Stimulated activated CD4-positive, alpha-beta T cell treated with anti-CD3 and anti-CD28 coated beads, Interleukin-4, amount 100 ng/mL, for 1 hour (primary cell): ENCODE measurements at regions not wholly inside any gene's neighbourhood (a gene's known extent, or its start where the extent isn't known, plus 50 kb on each side); places are given as distances from the start of the nearest gene placed in this dataset.
"Not testable (repeated sequence)": the region's sequence is repeated elsewhere in the genome, so short reads cannot be mapped to it uniquely, and the experiment has no call there.

Experiments used
- DNase-seq: peaks from one replicate; pipeline ENCODE4 v3.0.0-alpha.2; 2020

DNA sequence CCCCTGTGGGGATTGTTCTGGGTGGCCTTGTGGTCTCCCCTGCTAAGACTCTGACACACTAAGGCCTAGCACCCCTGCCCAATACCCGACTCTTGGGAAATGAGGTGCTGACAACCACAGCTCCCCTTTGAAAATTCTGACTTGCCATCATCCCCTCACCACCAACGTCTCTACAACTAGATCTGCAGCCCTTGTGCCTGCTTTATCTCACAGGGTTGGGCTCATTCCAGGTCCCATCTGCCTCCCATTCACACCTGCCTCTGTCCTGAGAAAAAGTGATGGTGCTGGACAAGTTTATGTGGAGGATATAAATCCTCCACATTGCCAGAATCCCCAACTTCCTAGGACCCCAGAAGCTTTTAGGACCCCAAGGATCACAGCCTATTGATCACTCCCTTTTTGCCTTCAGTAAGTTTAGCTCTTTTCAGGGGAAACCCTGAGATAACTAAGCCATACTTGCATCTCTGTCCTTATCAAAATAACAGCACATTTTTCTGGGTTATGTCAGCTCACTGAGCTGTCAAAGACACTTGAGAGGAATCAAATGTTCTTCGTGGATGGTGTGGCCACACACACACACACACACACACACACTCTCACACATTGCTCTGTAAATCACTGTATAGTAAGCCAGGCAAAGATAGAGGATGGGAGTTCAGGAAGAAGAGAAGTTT, 136.8 kb upstream of the CES5A start:
- DNase-seq, result no peak

DNA sequence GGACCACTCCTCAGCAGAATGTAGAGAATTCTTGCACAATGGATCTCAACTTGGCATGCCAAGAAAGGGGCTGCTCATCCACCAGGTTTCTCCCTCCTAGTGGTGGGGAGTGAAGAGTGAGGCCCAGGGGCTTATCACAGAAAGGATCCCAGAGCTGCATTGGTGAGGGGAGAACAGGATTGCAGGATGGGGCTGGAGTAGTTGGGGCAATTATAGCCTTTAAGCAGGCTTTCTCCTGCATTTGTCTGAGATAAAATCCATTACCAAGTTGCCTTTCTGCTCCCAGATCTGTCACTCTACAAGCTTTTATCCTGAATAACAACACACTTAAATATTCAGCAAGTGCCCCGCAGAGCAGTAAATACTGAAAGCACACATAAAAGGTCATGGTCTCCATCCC, 130.8 kb upstream of the CES5A start:
- no peak for DNase-seq

DNA sequence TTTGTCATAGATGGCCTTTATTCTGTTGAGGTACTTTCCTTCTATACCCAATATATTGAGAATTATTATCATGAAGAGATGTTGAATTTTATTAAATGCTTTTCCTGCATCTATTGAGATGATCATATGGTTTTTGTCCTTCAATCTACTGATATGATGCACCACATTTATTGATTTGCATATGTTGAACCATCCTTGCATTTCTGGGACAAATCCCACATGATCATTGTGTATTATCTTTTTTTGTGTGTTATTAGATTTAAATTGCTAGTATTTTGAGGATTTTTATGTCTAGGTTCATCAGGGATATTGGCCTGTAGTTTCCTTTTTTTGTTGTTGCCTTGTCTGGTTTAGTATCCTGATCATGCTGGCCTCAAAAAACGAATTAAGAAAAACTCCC, 124.5 kb upstream of the CES5A start:
- no peak for DNase-seq

DNA sequence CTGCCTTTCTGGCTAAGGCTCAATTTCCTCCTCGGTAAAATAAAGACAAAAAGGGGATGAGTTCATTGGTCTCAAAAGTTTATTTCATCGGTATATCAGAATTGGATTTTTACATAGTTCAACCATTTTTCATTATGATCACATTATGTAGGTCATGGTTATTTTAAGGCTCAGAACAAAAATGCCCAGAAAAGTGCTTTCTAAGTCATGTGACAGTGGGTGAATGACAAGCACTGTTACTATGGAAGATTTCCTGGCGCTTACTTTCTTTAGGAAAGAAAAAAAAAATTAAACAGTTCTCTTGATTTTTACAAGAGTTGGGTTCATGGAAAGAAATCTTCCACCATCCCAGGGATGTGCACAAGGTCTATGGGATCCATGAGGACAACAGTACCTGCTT, 117.9 kb upstream of the CES5A start:
- no peak for DNase-seq

DNA sequence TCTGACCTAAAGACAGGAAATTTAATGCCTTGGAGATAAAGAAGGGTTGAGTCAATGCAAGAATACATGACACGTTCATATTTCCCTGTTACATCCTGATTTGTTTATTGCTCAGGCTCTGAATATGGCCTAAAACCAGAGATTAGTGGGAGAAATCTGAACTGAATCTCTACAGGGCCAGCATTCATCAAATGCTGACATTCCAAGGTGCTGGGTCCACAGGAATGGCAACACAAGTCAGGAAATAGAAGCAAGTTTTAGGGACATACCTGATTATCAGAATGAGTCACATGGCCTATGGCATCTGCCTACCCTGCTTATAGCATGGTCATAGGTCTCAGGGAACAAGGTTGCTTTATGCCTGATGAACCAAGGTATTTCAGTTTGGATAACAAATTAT, 117.4 kb upstream of the CES5A start:
- no peak for DNase-seq

DNA sequence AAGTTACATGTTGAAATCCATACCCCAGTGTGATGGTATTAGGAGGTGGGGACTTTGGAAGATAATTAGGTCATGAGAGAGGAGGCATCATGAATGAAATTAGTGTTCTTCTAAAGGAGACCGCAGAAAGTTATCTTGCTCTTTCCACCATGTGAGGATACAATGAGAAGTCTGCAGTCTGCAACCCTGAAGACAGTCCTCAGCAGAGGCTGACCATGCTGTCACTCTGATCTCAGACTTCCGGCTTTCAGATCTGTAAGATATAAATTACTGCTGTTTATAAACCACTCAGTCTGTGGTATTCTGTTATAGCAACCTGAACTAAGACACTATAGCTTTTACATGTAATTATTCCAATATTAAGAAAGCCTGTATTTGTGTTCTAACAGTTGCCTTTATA, 116.7 kb upstream of the CES5A start:
- DNase-seq, result no peak

DNA sequence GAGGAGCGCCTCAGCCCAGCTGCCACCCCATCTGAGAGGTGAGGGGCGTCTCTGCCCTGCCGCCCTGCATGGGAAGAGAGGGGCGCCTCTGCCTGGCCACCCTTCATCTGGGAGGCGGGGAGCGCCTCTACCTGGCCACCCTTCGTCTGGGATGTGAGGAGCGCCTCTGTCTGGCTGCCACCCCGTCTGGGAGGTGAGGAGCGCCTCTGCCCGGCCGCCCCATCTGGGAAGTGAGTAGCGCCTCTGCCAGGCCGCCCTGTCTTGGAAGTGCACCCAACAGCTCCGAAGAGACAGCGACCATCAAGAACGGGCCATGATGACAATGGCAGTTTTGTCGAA, 114.4 kb upstream of the CES5A start:
- no peak for DNase-seq

DNA sequence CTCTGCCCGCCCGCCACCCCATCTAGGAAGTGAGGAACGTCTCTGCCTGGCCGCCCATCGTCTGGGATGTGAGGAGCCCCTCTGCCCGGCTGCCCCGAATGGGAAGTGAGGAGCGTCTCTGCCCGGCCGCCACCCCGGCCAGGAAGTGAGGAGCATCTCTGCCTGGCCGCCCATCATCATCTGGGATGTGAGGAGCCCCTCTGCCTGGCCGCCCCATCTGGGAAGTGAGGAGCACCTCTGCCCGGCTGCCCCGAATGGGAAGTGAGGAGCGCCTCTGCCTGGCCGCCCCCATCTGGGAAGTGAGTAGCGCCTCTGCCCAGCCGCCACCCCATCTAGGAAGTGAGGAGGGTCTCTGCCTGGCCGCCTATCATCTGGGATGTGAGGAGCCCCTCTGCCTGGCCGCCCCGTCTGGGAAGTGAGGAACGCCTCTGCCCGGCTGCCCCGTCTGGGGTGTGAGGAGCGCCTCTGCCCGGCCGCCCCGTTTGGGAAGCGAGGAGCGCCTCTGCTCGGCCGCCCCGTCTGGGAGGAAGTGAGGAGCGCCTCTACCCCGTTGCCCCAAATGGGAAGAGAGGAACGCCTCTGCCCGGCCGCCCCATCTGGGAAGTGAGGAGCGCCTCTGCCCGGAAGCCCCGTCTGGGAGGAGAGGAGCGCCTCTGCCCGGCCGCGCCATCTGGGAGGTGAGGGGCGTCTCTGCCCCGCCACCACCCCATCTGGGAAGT, 113.8 kb upstream of the CES5A start:
- not testable (repeated sequence) for DNase-seq

DNA sequence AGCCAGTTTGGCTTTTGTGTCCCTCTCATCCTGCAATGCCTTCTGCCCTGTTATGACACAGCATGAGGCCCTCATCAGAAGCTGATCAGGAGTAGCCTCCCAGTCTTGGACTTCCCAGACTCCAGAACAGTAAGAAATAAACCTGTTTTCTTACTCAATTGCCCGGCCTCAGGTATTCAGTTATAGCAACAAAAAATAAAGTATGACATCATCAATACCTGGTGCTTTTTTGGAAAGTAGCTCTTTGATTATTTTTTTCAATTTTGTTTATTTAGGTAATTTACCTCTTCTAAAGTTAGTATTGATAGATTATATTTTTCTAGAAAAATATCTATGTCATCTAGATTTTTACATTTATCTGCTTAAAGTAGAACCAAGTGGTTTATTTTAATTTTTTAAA, 112.8 kb upstream of the CES5A start:
- DNase-seq, result no peak

DNA sequence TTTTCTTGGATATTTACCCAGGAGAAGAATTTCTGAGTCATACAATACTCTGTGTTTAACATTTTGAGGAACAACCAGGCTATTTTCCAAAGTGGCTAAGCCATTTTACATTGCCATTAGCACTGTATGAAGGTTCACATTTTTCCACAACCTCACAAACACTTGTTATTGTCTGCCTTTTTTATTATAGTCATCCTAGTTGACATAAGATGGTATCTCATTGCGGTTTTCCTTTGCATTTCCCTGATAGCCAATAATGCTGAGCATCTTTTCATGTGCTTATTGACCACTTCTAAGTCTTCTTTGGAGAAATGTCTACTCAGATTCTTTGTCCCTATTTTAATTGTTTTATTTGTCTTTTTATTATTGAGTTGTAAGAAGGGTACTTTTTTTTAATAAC, 107.4 kb upstream of the CES5A start:
- DNase-seq, result no peak

DNA sequence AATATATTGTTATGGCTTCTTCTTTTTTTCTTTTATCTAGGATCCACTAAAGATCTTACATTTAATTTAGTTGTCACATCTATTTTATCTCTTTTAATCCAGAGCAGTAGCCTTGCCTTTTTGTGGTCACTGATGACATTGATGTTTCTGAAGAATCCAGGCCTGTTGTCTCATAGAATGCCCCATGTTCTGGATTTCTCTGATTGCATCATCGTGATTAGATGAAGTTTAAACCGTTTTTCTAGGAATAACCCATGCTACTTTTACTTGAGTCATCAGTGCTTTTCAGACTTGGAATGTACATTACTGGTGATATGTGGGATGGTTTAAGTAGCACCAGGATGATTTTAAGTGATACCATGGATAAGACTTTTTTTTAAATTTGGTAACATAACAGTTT, 106.4 kb upstream of the CES5A start:
- DNase-seq, result no peak

DNA sequence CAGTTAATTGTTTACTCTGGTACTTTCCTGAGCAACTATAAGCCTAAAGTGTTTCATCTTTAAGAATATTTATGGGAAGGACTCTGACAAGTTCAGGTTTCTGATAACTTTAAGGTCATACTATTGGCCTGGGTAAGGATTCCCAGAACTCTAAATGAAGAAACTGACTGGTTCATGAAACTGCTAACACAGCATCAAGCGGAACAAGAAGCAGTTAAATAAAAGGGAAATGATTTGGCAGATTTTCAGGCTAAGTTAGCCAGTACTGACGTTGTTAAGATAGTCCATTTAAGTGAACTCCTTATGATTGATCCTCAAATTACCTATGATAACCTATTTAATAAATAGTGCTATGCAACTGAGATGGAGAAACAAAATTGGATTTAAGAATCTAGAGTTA, 101.6 kb upstream of the CES5A start:
- DNase-seq, result no peak

DNA sequence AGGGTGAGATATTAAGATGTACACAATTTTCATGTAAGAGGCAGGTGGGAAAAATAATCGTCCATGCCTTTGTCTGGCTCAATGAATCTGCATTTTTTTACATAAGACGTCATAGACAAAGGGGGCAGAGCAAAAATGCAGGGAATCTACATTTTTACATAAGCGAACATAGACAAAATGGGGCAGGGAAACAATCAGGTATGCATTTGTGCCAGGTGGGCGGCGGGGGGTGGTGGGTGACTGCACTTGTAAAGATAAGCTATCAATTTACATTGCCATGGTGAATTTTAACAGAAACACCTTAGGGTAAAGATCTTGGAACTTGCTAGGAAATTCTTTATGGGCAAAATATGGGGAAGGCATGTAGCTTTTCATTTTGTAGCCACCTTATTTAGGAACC, 96.3 kb upstream of the CES5A start:
- DNase-seq, result no peak

DNA sequence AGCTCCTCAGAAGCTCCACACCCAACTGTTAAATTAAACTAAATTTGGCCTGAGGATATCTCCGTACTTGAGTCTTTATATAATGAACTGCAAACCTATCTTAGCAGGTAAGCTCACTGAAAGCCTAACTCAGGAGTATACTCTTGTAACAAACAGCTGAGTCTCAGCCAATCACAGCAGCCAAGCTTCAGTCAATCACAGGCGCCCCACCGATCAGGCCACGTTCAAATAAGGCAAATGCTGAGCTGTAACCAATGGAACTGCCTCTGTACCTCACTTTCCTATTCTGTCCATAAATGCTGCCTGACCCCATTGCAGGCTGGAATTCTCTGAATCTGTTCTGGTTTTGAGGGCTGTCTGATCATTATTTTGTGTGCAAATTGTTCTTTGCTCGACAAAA, 93.0 kb upstream of the CES5A start:
- DNase-seq, result no peak

DNA sequence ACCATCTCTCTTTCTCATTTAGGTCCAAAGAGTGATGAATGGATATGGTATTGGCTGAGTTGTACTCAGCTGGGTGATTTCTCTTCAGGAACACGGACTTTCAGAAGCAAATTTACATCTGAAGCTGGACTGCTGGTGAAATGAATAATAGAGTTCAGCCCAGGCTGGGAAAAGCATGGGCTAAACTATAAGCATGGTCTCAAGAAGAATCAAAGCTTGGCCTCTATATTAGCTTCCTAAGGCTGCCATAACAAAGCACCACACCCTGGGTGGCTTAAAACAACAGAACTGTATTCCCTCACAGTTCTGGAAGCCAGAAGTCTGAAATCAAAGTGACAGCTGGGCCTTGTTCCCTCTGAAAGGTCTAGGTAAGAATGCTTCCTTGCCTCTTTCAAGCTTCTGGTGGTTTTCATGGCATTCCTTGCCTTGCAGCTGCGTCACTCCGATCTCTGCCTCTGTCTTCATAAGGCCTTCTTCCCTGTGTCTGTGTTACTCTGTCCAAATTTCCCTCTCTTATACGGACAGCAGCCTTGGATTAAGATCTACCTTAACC, 89.8 kb upstream of the CES5A start:
- DNase-seq, result no peak

DNA sequence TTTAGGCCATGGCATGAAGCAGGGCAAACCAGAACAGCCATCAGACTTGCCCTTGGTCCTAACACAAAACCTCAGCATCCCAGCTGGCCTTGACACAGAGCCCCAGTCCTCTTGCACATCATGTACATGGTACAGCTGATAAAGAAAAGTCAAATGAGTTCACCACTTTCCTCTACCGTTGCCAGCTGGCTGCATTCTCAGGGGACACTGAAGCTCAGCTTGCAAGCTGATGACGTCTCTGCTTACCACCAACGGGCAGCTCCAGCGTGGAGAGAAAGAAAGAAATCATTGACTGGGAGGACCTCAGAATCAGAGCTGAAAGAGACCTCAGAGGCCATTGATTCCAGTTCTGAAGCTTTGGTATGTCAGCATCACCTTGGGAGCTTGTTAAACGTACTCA, 80.7 kb upstream of the CES5A start:
- DNase-seq, result no peak

DNA sequence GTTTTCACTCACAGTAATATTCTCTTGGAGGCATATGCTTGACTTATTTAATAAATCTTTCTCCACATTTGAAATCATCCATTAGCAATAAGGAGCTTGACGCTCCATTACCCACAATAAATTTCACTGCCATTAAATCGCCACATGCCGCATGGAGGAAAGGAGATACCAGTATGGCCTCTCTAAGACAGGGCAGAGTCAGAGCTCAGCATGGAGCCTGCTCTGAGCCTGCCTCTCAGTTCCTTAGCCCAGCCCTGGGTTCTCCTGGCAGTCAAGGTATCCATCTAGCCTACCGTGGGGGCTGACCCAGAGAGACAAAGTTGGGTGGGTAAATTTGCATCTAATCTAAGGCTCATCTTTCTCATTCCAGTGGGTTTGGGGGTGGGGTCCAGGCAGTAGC, 80.3 kb upstream of the CES5A start:
- DNase-seq, result no peak

DNA sequence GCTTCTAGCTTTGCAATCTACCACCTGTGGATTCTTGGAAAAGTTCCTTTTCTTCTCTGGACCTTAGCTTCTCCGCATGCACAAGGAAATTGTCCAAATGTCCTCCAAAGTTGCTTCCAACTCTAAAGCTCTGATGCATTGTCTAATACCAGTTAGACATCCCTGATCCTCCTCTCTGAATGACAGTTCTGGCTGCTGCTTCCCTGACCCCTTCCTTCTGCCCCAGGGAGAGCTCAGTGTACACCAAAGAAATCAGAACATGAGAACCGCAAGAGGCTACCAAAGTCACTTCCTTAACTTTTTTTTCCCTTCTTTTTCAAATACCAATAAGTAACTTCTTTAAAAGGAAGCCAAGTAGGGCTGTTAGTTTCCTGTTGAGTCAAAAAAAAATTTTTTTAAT, 79.7 kb upstream of the CES5A start:
- no peak for DNase-seq

DNA sequence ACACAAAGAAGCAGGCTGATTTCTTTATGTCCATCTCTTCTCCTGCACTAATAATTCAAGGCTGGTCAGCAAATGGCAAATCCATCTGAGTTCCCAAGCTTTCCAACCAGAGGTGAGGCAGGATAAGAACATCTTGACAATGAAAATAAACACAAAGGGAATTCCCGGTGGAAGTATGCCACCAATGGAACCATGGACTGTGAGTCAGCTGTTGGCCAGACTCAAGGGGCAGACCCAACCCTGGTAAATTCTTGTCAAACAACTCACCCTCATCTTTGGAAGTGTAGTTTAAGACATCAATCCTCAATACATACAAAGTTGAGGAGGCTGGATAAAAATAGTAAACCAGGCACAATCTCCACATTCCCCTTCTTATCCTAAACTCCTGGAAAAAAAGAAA, 74.3 kb upstream of the CES5A start:
- DNase-seq, result no peak

DNA sequence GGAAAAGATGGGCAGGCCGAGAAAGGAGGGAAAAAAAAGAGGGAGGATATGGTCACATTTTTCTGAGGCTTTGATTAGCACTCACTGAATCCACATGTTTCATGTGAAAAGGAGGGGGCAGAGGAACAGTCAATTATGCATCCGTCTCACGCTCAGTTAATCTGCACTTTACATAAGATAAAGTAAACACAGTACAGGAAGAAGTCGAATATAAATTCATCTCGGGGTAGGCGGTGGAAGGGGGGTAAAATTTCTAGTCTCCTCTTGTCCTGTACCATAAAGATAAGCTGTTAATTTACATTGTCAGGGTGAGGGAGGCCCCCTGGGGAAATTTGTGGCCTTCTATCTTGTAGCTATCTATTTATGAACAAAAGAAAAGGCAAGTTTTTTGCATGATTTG, 73.1 kb upstream of the CES5A start:
- no peak for DNase-seq

DNA sequence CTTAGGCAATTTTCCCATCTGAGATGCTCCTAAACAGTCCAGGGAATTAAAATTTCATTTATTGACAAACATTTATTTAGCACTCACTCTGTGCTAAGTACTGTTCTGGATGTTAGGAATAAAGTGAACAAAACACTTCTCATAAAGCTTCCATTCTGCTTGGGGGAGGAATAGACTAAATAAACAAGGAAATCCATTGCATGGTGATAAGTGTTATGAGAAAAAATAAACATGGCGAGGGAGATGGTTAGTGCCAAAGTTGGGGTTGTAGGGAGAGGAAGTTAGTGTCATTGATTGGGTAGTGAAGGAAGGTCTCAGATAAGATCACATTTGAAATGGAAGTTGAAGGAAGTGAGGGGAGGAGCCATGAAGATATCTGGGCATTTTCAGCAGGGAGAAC, 72.2 kb upstream of the CES5A start:
- DNase-seq, result no peak

DNA sequence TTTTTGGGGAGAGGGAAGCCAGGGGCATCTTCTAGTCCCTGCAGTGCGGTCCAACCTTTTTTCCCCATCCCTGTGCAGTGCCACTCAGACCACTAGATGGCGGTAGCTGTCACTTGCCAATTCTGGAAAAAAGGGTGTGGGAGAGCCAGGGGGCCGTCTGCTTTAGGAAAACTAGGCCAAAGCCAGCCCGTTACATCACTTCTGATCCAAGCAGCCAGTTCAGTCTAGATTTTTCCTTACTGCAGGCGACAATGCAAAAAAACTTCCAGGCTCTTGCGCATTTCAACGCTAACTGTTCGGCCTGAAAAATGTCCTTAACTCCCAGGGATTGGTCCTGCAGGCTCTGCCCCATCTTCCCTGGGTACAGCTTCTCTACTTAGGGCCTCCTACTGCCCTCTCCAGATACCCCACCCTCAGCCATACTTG, 69.2 kb upstream of the CES5A start:
- DNase-seq, result peak; percentile 37

DNA sequence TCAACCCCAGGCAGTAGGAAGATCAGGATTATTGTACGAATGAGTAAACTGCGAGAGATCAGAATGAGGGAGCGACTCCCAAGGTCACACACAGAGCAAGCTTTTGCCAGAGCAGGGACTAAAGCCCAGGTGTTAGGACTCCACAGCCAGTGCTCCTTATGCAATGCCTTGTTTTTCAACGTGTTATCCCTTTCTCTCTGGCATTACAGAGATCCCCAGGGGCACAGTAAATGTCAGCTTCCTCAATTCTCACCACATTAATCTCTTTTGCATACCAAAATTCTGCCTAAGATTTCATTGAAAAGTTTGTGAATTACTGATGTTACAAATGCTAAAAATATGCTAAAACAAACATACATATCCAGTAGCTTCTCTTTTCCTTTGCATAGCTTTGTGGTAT, 68.1 kb upstream of the CES5A start:
- DNase-seq, result no peak

DNA sequence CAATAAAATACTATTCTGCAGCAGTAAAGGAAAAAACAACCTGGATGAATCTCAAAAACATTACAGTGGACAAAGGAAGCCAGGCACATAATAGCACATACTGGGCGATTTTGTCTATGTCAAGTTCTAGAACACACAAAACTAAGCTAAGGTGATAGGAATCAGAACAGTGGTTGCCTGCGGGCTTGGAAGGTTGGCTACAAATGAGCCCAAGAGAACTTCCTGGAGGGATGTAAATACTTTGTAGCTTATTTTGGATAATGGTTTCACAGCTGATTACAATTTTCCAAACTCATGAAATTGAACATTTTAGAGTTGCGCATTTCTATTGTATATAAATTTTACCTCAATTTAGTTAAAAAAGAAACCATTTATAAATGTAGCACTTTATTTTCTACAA, 67.6 kb upstream of the CES5A start:
- DNase-seq, result no peak

DNA sequence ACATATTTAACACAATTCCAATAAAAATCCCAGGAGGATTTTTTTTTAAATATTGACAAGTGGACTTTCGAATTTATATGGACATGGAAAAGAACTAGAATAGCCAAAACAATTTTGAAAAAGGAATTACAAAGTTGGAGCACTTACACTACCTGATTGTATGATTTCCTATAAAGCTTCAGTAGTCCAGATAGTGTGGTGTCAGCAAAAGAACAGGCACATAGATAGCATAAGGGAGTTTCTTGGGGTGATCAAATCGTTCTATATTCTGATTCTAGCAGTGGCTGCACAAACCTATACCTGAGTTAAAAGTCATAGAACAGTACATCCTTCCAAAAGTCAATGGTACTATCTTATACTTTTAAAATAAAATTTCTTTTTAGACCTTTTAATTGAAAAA, 66.4 kb upstream of the CES5A start:
- no peak for DNase-seq
